PC-3 (cell line): ENCODE measurements at regions not wholly inside any gene's neighbourhood (a gene's known extent, or its start where the extent isn't known, plus 50 kb on each side); places are given as distances from the start of the nearest gene placed in this dataset.

ENCODE experiments used
- CTCF ChIP-seq: fragments of 300-600 bp; sonication (generic); conservative IDR thresholded peaks from 2 replicates; pipeline ENCODE4 v1.5.1; 2017; ENCODE audit warnings: antibody characterized with exemption, low read depth, mild to moderate bottlenecking, low read length
- EZH2 ChIP-seq: fragments of 300-600 bp; sonication (generic); IDR thresholded peaks from one replicate; pipeline ENCODE4 v1.6.1; 2017; ENCODE audit warnings: antibody characterized with exemption, mild to moderate bottlenecking, low read length; ENCODE audit not compliant: unreplicated experiment

DNA sequence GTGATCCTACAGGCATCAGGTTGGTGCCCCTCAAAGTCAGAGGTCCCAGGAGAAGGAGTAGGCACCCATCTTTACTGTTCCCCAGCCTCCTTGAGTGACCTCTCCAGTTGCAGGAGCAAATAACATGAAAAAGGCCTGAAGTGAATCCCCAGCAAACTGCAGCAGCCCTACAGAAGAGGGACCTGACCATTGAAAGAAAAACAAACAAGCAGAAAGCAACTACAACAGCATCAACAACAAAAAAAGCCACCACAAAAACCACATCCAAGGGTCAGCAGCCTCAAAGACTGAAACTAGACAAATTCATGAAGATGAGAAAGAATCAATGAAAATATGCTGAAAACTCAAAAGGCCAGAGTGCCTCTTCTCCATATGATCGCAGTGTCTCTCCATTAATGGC is 128.7 kb downstream of the ANKRD50 start:
- TF ChIP-seq CTCF: no peak
- TF ChIP-seq EZH2: no peak
